H1 (cell line): ENCODE measurements at regions not wholly inside any gene's neighbourhood (a gene's known extent, or its start where the extent isn't known, plus 50 kb on each side); places are given as distances from the start of the nearest gene placed in this dataset.

Experiments
- CTCF ChIA-PET: fragments of 300-600 bp; sonication (Branson Sonifier 250); formaldehyde crosslinking; loops from one replicate; lab custom pipeline; 2021; ENCODE audit not compliant: partially characterized antibody; lab: Charles Lee
- POLR2A ChIA-PET: fragments of 300-600 bp; sonication (Branson Sonifier 250); formaldehyde crosslinking; loops from one replicate; lab custom pipeline; 2021; ENCODE audit warnings: inconsistent platforms; ENCODE audit not compliant: partially characterized antibody; lab: Charles Lee
- DNase-seq, 2 experiments: peaks; one replicate each; pipeline versions ENCODE4 v3.0.0 to v3.0.0-alpha.2; 2010 to 2022; ENCODE audit warnings: low spot score in 2 of 2, low read depth in 1 of 2, mixed read lengths in 1 of 2
- FAIRE-seq: peaks from 2 replicates; lab custom pipeline; 2011; peaks lifted over from hg19 to GRCh38; lab: Jason Lieb, UNC
- H2AFZ ChIP-seq: 2 replicates; pipeline ENCODE4 v1.8.1; 2012; ENCODE audit warnings: low read length, inconsistent platforms
- H2AK5ac ChIP-seq: 2 replicates; pipeline ENCODE4 v1.6.1; 2013; ENCODE audit warnings: low read depth, low read length
- H2BK120ac ChIP-seq: replicated peaks from 2 replicates; pipeline ENCODE3; 2013; ENCODE audit warnings: low read depth, low read length, inconsistent platforms
- H2BK12ac ChIP-seq: 2 replicates; pipeline ENCODE4 v1.6.1; 2013; ENCODE audit warnings: low read depth, low read length
- H2BK15ac ChIP-seq: 2 replicates; pipeline ENCODE4 v1.6.1; 2013; ENCODE audit warnings: low read length
- H2BK20ac ChIP-seq: 2 replicates; pipeline ENCODE4 v1.6.1; 2013; ENCODE audit warnings: low read length
- H2BK5ac ChIP-seq: 2 replicates; pipeline ENCODE4 v1.6.1; 2013; ENCODE audit warnings: low read depth, low read length
- H3K14ac ChIP-seq: 2 replicates; pipeline ENCODE4 v1.6.1; 2013; ENCODE audit warnings: inconsistent platforms; ENCODE audit not compliant: insufficient read length
- H3K18ac ChIP-seq: 2 replicates; pipeline ENCODE4 v1.6.1; 2013; ENCODE audit warnings: low read length; ENCODE audit errors: extremely low read depth
- H3K23ac ChIP-seq: 2 replicates; pipeline ENCODE4 v1.6.1; 2013; ENCODE audit warnings: inconsistent platforms; ENCODE audit not compliant: insufficient read length
- H3K23me2 ChIP-seq: 2 replicates; pipeline ENCODE4 v1.6.1; 2013; ENCODE audit warnings: low read depth, low read length
- H3K27ac ChIP-seq: 2 replicates; pipeline ENCODE4 v1.6.1; 2011; ENCODE audit warnings: low read depth, low read length, inconsistent platforms
- H3K27me3 ChIP-seq, 4 experiments: replicated peaks in 1 of 4; 1 replicate in 1 of 4; 2 replicates in 3 of 4; pipeline versions ENCODE4 v1.6.1 to v1.8.1; 2011 to 2013; ENCODE audit warnings: low read length in 3 of 4, mild to moderate bottlenecking in 3 of 4, inconsistent platforms in 2 of 4, mixed read lengths in 2 of 4, moderate library complexity in 1 of 4; ENCODE audit not compliant: control insufficient read depth in 3 of 4, insufficient read depth in 3 of 4; ENCODE audit errors: extremely low read depth in 1 of 4
- H3K36me3 ChIP-seq, 4 experiments: 2 replicates each; pipeline versions ENCODE4 v1.6.1 to v1.8.1; 2011 to 2013; ENCODE audit warnings: mild to moderate bottlenecking in 4 of 4, low read length in 3 of 4, moderate library complexity in 2 of 4, control low read depth in 1 of 4, inconsistent platforms in 1 of 4; ENCODE audit not compliant: insufficient read depth in 4 of 4, control insufficient read depth in 2 of 4
- H3K4ac ChIP-seq: replicated peaks from 2 replicates; pipeline ENCODE3; 2013; ENCODE audit warnings: low read length, low read depth, mixed read lengths, inconsistent platforms; ENCODE audit not compliant: insufficient read length
- H3K4me1 ChIP-seq, 4 experiments: replicated peaks in 1 of 4; 1 replicate in 1 of 4; 2 replicates in 3 of 4; pipeline versions ENCODE4 v1.6.1 to v1.8.1; 2011 to 2013; ENCODE audit warnings: low read length in 3 of 4, inconsistent platforms in 2 of 4, mixed read lengths in 1 of 4; ENCODE audit not compliant: insufficient read depth in 4 of 4, control insufficient read depth in 3 of 4
- H3K4me2 ChIP-seq, 2 experiments: 2 replicates each; pipeline versions ENCODE4 v1.6.1 to v1.8.1; 2011 to 2013; ENCODE audit warnings: low read depth in 2 of 2, low read length in 2 of 2, control low read depth in 1 of 2, inconsistent platforms in 1 of 2, mild to moderate bottlenecking in 1 of 2; ENCODE audit not compliant: insufficient read depth in 1 of 2
- H3K4me3 ChIP-seq, 4 experiments: fragments of 200-600, 300-600 bp in 1 of 4; sonication (generic), shearing (Covaris generic), sonication (Bioruptor Twin) in 1 of 4; 2 replicates each; pipeline versions ENCODE4 v1.5.1 to v1.8.1; 2011 to 2016; ENCODE audit warnings: low read length in 4 of 4, low read depth in 3 of 4, control low read depth in 2 of 4, inconsistent platforms in 2 of 4, mild to moderate bottlenecking in 2 of 4, mixed read lengths in 1 of 4, moderate library complexity in 1 of 4; ENCODE audit not compliant: insufficient read depth in 2 of 4; ENCODE audit errors: extremely low read depth in 1 of 4
- H3K56ac ChIP-seq: replicated peaks from 2 replicates; pipeline ENCODE3; 2013; ENCODE audit warnings: low read depth, mild to moderate bottlenecking, mixed read lengths, low read length, inconsistent platforms; ENCODE audit not compliant: insufficient read length
- H3K79me1 ChIP-seq: 2 replicates; pipeline ENCODE4 v1.6.1; 2013; ENCODE audit warnings: low read depth, low read length, control low read depth
- H3K79me2 ChIP-seq, 2 experiments: 2 replicates each; pipeline versions ENCODE4 v1.6.1 to v1.8.1; 2012 to 2013; ENCODE audit warnings: low read length in 2 of 2, mild to moderate bottlenecking in 2 of 2, inconsistent platforms in 1 of 2; ENCODE audit not compliant: insufficient read depth in 2 of 2, control insufficient read depth in 1 of 2
- H3K9ac ChIP-seq, 4 experiments: replicated peaks in 1 of 4; 1 replicate in 1 of 4; 2 replicates in 3 of 4; pipeline versions ENCODE4 v1.6.1 to v1.8.1; 2011 to 2013; ENCODE audit warnings: low read depth in 3 of 4, low read length in 3 of 4, control low read depth in 2 of 4, mild to moderate bottlenecking in 2 of 4, moderate library complexity in 2 of 4, inconsistent platforms in 1 of 4; ENCODE audit errors: extremely low read depth in 1 of 4
- H3K9me3 ChIP-seq, 2 experiments: 2 replicates each; pipeline versions ENCODE4 v1.6.1 to v1.8.1; 2012 to 2013; ENCODE audit warnings: mild to moderate bottlenecking in 2 of 2, moderate library complexity in 2 of 2, control low read depth in 1 of 2, inconsistent platforms in 1 of 2, low read depth in 1 of 2, low read length in 1 of 2, mixed read lengths in 1 of 2; ENCODE audit not compliant: insufficient read depth in 2 of 2
- H4K20me1 ChIP-seq, 2 experiments: replicated peaks in 1 of 2; 2 replicates each; pipeline versions ENCODE3 to v1.8.1; 2011 to 2013; ENCODE audit warnings: inconsistent platforms in 2 of 2, low read length in 2 of 2, mild to moderate bottlenecking in 1 of 2; ENCODE audit not compliant: insufficient read depth in 2 of 2, control insufficient read depth in 1 of 2
- H4K5ac ChIP-seq: 2 replicates; pipeline ENCODE4 v1.6.1; 2013; ENCODE audit warnings: low read length, low read depth, mixed read lengths, inconsistent platforms; ENCODE audit not compliant: insufficient read length
- H4K8ac ChIP-seq: 2 replicates; pipeline ENCODE4 v1.8.0; 2013; ENCODE audit warnings: mild to moderate bottlenecking, moderate library complexity, low read length, inconsistent platforms; ENCODE audit not compliant: insufficient read depth; ENCODE audit errors: extremely low read depth
- H4K91ac ChIP-seq: replicated peaks from 2 replicates; pipeline ENCODE3; 2013; ENCODE audit warnings: low read length, mixed read lengths, inconsistent platforms; ENCODE audit not compliant: insufficient read length
- E2F6 ChIP-seq: IDR thresholded peaks from 2 replicates; pipeline ENCODE4 v1.6.1; 2012; ENCODE audit warnings: inconsistent platforms
- EZH2 ChIP-seq: fragments of 200-600 bp; sonication (generic); IDR thresholded peaks from 2 replicates; pipeline ENCODE4 v1.7.1; 2012; ENCODE audit warnings: low read depth, mild to moderate bottlenecking, moderate library complexity, low read length, inconsistent platforms; ENCODE audit not compliant: severe bottlenecking
- KDM1A ChIP-seq: fragments of 200-600, 300-600 bp; sonication (generic); IDR thresholded peaks from 2 replicates; pipeline ENCODE4 v1.7.1; 2016; ENCODE audit warnings: mild to moderate bottlenecking, low read length, borderline replicate concordance
- SIRT6 ChIP-seq: IDR thresholded peaks from one replicate; pipeline ENCODE4 v1.7.1; 2012; ENCODE audit warnings: low read length, inconsistent platforms
- SIX5 ChIP-seq: IDR thresholded peaks from 2 replicates; pipeline ENCODE4 v1.6.1; 2011; ENCODE audit warnings: mild to moderate bottlenecking, low read depth, low read length
- WGBS, 2 experiments: shearing (Covaris generic) in 1 of 2; methylation state at CpG; one replicate each; pipeline versions ENCODE4 v1.1.6 to v1.1.7; 2013 to 2015; ENCODE audit warnings: low lambda C conversion rate in 2 of 2, mixed read lengths in 2 of 2, inconsistent platforms in 1 of 2, low coverage in 1 of 2, missing lambda C conversion rate in 1 of 2; ENCODE audit not compliant: insufficient replicate concordance in 2 of 2, insufficient coverage in 1 of 2, insufficient read length in 1 of 2; ENCODE audit errors: extremely low coverage in 1 of 2, missing lambda C conversion rate in 1 of 2; 5-methylcytosine and 5-hydroxymethylcytosine counted together

GRCh38 chr7:35419391-35419755 lies 165.5 kb upstream of the TBX20 start:
- no peak overlapping the region for H2AFZ ChIP-seq
- no peak overlapping the region for H2BK20ac ChIP-seq
- no peak overlapping the region for H3K23ac ChIP-seq
- no peaks in the 10 kb centered on the region for H3K36me3 ChIP-seq
- no peak overlapping the region for H3K56ac ChIP-seq
- H3K27ac ChIP-seq, result no peak overlapping the region
- 0 out of 7 replicates have a peak, but pooled peaks cover 0 to 3% (median 0%) of the 10 kb centered on the region in 4 experiments for H3K27me3 ChIP-seq
- no peaks in the 10 kb centered on the region for H3K79me1 ChIP-seq
- H3K9ac ChIP-seq, result no peak overlapping the region
- no peak overlapping the region for H2BK15ac ChIP-seq
- ChIA-PET CTCF (interaction anchor here (0.8 to 3.2 kb wide), 4 partner anchors 94 to 204 kb away, joined by 3 to 15 read pairs (median 4); no protein-coding TSS in a partner anchor), POLR2A (no interaction called here)
- no peaks in the 10 kb centered on the region for H4K20me1 ChIP-seq
- no peaks in the 10 kb centered on the region for H3K4me1 ChIP-seq
- H2AK5ac ChIP-seq, result no peak overlapping the region
- no peak overlapping the region for H2BK120ac ChIP-seq
- 0 out of 4 replicates have a peak, but pooled peaks cover 0 to 2% of the 10 kb centered on the region in 2 experiments for H3K9me3 ChIP-seq
- no peak overlapping the region for H3K18ac ChIP-seq
- H3K23me2 ChIP-seq, result no peaks in the 10 kb centered on the region
- no peak overlapping the region for H2BK5ac ChIP-seq
- TF ChIP-seq SIX5 (no peak), KDM1A (no peak), E2F6 (no peak), EZH2 (no peak), SIRT6 (no peak)
- no peak overlapping the region for H4K91ac ChIP-seq
- no peak overlapping the region for H4K8ac ChIP-seq
- H3K4me3 ChIP-seq, result no peak overlapping the region
- no peak overlapping the region for H4K5ac ChIP-seq
- no peak overlapping the region for H2BK12ac ChIP-seq
- 83% methylated on average over 5 of the region's 5 CpGs; no CpG with 5 or more reads in 1 of the 2 experiments for WGBS, 2 experiments
- no peak overlapping the region for H3K14ac ChIP-seq
- H3K4me2 ChIP-seq, result no peak overlapping the region
- DNase-seq (no peak), FAIRE-seq (no peak)
- no peaks in the 10 kb centered on the region for H3K79me2 ChIP-seq
- H3K4ac ChIP-seq, result no peak overlapping the region
